NCI-H748 (cell line): ENCODE measurements at regions not wholly inside any gene's neighbourhood (a gene's known extent, or its start where the extent isn't known, plus 50 kb on each side); places are given as distances from the start of the nearest gene placed in this dataset.

Experiments
- DNase-seq: peaks from one replicate; lab custom pipeline; 2025; ENCODE audit not compliant: unreplicated experiment; lab: John Stamatoyannopoulos, UW

GRCh38 chr6:91352878-91353277 lies 766.0 kb upstream of the MAP3K7 start:
- DNase-seq: no peak

GRCh38 chr6:91352321-91352720 lies 765.4 kb upstream of the MAP3K7 start:
- no peak for DNase-seq

GRCh38 chr6:91350146-91350908 lies 763.5 kb upstream of the MAP3K7 start:
- no peak for DNase-seq

- no peak for DNase-seq
Observed at GRCh38 chr6:91341473-91341872, 754.6 kb upstream of the MAP3K7 start.

- DNase-seq: no peak
Observed at GRCh38 chr6:91340896-91341395, 754.1 kb upstream of the MAP3K7 start.

- no peak for DNase-seq
Observed at GRCh38 chr6:91337967-91338366, 751.1 kb upstream of the MAP3K7 start.

- no peak for DNase-seq
Observed at GRCh38 chr6:91330896-91331295, 744.0 kb upstream of the MAP3K7 start.

- DNase-seq: peak; percentile 97
Observed at GRCh38 chr6:91328241-91328640, 741.4 kb upstream of the MAP3K7 start.

GRCh38 chr6:91324711-91325110 lies 737.8 kb upstream of the MAP3K7 start:
- DNase-seq: no peak

GRCh38 chr6:91317984-91318383 lies 731.1 kb upstream of the MAP3K7 start:
- no peak for DNase-seq

- DNase-seq: peak; percentile 7
Observed at GRCh38 chr6:91317247-91317835, 730.5 kb upstream of the MAP3K7 start.

- DNase-seq: no peak
Observed at GRCh38 chr6:91310178-91310577, 723.3 kb upstream of the MAP3K7 start.

GRCh38 chr6:91305755-91306154 lies 718.9 kb upstream of the MAP3K7 start:
- no peak for DNase-seq

- DNase-seq: no peak
Observed at GRCh38 chr6:91304521-91304920, 717.6 kb upstream of the MAP3K7 start.

- DNase-seq: no peak
Observed at GRCh38 chr6:91303326-91303725, 716.5 kb upstream of the MAP3K7 start.

- peak; percentile 43 for DNase-seq
Observed at GRCh38 chr6:91299544-91300491, 712.9 kb upstream of the MAP3K7 start.

- no peak for DNase-seq
Observed at GRCh38 chr6:91298543-91299145, 711.8 kb upstream of the MAP3K7 start.

GRCh38 chr6:91293395-91293794 lies 706.5 kb upstream of the MAP3K7 start:
- DNase-seq: no peak

- DNase-seq: no peak
Observed at GRCh38 chr6:91291071-91291470, 704.2 kb upstream of the MAP3K7 start.

GRCh38 chr6:91288741-91289140 lies 701.9 kb upstream of the MAP3K7 start:
- DNase-seq: no peak

- DNase-seq: peak; percentile 83
Observed at GRCh38 chr6:91281901-91282300, 695.0 kb upstream of the MAP3K7 start.
